AG08396 (cell line): ENCODE measurements at regions not wholly inside any gene's neighbourhood (a gene's known extent, or its start where the extent isn't known, plus 50 kb on each side); places are given as distances from the start of the nearest gene placed in this dataset.
"Not testable (repeated sequence)": the region's sequence is repeated elsewhere in the genome, so short reads cannot be mapped to it uniquely, and the experiment has no call there.

ENCODE experiments used
- DNase-seq: peaks from one replicate; pipeline ENCODE4 v3.0.0; 2012; ENCODE audit warnings: low spot score, mixed read lengths

DNA sequence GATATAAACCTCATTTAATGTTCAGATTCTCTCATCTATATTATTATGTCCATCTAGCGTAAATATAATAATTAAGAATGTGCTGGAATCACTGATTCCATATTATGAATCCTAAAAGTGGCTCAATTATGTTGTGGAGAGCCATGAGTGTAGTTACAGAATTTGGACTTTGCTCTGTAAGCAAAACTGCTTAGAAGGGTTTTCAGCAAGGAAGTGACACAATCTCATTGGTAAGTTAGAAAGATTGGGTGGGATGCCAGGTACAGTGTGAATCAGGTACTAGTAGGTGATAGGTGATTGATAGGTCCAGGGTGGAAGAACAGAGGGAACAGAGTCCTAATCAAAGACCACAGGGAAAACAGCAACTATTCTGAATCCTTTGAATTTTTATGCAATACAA lies 74.9 kb upstream of the ABLIM1 start:
- DNase-seq = no peak

DNA sequence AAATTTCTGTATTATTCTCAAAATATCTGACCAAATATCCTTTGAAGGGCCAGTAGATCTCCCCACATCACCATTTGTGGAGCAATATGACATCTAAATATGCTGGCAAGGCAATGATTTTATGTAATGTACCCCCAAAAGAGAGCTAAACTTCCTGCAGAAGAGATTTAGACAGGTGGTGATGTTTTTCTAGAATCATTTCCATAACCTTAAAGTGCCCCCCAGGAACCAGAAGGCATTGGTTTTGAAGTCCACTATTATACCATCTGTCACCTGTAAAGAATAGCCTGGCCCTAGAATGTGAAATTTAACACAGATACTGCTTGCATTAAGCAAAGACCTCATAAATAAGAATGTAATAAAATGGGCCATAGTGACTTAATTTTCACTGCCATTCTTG lies 77.9 kb upstream of the ABLIM1 start:
- no peak for DNase-seq

DNA sequence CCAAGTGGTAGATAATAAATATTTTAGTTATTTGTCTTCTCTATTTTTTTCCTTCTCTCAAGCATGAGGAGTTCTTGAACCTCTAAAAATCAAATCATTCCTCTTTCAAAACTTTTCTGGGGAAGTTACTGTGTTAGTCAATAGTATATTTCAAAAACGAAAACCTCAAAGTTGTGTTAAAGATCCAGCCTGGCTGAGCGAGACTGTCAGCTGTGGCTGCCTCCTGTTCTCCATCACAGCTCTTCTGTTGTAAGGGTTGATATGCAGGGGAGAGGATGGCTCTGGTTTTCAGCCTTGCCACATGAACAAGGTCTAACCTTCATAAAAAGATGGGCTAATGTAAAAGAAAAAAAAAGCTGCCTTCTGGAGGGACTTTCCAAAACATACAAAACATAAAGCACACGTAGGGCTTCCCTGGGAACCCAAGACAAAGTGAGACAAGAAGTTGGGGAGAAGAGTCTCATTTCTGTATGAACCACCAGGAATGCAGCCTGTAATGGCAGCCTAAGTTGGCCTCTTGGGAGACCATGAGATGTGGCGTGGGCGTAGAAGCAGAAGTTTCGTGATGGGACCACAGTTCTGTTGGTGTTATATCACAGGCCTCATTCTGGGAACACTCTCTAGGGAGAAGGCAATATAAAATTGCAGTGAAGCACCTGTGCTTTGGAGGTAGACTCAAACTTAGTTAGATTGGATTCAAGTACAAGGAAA lies 77.9 kb upstream of the FHIP2A start:
- no peak for DNase-seq

DNA sequence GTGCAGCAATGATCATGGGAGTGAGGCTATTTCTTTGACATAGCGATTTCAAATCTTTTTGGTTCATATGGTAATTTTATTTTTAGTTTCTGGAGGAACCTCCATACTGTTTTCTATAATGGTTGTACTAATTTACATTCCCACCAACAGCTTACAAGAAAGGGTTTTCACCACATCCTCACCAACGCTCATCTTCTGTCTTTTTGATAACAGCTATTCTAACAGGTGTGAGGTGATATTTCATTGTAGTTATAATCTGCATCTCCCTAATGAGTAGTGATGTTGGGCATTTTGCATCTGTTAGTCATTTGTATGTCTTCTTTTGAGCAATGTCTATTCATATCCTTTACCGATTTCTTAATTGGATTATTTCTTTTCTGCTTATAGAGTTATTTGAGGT lies 75.0 kb upstream of the FHIP2A start:
- no peak for DNase-seq

DNA sequence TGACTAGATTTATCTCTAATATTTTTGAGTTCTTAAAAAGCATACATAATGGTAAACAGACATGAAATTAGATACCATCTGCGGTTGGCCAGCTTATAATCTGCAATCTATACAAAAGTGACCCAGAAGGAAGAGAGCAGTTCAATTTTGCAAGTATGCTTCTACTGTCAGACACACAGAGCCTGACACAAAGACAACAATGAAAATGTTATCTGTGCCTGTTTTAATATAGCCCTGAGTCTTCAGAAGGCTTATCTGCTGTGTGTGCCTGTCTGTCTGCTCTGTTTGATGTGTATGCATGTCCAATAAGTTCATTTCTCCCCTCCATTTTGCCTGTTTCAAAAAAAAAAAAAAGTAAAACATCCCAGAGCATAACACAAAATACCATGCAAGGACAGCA lies 73.3 kb upstream of the FHIP2A start:
- DNase-seq = no peak

DNA sequence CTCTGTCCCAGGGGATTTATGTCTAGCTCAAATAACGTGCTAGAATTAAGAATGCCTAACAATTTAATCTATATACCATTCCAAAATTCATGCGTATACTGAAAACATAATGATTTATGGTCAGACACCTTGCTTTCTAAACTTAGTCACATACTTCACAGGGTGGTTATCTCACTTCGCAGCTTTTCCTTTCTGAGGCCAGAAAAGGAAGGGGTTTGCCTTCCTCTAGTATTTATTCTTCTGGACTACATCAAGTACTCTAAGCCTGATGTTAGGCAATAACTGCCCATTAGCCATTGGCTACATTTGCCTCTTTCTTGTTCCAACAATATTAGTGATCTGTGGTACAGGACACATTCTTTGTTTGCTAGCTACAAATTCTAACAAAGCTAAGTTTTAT lies 72.6 kb upstream of the FHIP2A start:
- DNase-seq = no peak

DNA sequence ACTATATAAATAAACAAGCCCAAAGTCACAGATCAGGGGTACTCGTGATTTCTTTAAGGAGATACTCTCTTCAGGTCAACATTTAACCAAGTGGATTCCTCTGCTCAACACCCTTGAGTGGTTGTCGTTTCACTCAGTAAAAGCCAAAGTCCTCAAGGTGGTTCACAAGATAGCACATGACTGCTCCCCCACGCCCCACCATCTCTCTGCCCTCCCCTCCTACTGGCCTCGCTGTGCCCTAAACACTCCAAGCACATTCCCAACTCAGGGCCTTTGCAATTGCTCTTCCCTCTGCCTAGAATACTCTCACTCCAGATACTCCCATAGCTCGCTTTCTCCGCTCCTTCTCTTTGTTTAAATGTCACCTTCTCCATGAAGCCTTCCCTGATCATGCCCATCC lies 72.1 kb upstream of the FHIP2A start:
- no peak for DNase-seq

DNA sequence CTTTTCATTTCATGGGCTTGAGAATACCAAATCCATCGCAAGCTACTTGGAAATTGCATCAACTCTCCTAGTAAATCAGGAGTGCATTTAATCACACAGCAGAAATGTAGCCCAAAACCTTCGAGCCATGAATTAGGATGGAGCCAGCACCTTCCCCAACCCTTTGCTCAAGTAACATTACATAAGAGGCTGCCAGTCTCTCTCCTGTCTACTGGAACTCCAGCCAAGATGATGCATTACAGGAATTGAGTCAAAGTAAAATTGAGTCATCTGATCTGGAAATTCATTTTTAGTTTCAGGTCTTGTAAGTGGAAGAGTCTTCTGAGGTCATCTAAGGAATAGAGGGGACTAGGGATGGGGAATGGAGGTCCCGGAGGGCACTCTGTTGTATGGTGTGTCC lies 69.7 kb upstream of the FHIP2A start:
- no peak for DNase-seq

DNA sequence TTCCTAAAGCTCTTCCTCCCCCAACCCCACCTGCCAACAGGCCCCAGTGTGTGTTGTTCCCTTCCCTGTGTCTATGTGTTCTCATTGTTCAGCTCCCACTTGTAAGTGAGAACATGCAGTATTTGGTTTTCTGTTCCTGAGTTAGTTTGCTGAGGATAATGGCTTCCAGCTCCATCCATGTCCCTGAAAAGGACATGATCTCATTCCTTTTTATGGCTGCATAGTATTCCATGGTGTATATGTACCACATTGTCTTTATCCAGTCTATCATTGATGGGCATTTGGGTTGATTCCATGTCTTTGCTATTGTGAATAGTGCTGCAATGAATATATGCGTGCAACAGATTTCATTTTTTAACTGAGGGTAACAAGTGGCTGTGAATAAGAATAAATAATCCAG lies 69.0 kb upstream of the FHIP2A start:
- DNase-seq = not testable (repeated sequence)

DNA sequence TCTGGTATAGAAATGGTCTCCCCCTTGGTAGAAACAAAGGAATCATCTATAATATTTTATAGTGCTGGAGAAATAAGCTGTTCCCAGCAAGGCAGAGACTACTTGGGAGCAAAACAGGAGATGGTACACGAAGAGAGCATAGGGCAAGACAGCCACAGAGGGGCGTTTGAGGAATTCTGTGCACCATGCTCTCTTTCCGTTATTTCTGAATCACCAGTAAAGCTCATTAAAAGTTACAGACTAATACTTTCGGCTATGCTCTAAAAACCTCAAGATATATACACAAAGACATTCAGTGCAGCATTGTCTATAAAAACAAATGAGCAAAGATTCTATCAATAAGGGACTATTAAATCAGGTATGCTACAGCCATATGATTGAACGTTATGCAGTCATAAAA lies 68.5 kb upstream of the FHIP2A start:
- peak; percentile 39 for DNase-seq

DNA sequence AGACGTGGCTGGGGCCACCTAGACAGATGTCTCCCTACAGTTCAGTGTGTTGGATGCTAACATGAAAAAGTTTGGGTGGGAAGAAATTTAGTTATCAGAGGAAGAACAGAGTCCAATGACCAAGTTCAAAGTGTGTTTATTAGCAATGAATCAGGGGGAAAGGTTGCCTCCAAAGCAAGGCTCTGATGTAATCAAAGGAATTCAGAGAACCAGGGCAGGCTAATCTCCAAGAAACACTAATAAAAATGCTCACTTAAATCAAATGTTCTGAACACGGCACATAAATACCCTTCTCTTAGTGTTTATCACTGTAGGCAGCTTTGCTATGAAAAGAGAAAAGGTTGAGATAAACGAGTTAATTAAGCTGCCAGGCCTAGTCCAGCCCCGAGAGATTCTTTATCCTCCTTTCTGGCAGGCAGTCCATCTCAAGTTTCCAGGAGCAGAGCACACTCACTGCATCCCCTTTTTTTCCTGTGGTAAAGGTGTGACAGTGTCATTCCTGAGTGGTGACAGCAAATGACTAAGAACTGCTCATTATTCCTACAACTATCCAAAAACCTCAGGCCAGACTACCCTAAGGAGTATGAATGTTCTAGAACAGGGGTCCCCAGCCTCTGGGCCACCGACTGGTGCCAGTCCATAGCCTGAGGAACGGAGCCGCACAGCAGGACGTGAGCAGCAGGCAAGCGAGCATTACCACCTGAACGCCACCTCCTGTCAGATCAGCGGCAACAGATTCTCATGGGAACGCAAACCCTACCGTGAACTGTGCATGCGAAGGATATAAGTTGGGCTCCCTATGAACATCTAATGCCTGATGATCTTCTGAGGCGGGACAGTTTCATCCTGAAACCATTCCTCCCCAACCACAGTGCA lies 66.9 kb upstream of the FHIP2A start:
- DNase-seq = peak; percentile 55

DNA sequence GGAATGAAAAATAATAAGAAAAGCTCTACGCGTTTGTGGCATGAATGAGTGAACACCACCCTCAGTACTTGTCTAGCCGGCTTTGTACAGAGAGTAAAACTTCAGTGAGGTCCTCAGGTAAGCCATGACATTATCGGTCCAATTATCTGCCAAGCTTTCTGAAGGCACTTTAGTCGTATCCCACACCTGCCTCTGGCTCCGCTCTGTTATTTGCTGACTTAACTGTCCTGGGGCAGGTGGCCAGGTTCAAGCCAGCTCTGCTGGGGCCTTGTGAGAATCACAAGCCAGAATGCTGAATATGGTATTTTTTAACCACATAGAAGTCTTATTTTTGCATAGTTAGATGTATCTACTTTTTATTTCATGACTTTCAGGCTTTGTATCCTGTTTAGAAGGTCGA lies 66.0 kb upstream of the FHIP2A start:
- DNase-seq = no peak

DNA sequence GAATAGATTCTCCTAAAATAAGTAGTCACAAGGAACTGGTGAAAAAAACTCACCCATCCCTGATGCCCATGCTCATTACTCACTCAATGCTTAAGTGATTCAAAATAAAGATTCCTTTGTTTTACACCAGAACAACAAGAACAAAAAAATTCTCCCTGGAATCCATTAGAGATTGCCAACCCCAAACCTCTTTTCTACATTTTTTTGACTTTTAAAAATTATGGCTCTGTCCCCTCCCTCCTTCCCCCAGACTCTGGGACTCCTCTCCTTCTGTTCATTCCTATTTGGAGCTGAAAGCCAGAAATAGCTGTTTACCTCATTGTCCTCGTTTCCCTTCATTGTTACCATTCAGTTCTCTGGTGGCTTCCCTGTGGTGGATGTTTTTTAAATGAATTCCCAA lies 63.2 kb upstream of the FHIP2A start:
- no peak for DNase-seq

DNA sequence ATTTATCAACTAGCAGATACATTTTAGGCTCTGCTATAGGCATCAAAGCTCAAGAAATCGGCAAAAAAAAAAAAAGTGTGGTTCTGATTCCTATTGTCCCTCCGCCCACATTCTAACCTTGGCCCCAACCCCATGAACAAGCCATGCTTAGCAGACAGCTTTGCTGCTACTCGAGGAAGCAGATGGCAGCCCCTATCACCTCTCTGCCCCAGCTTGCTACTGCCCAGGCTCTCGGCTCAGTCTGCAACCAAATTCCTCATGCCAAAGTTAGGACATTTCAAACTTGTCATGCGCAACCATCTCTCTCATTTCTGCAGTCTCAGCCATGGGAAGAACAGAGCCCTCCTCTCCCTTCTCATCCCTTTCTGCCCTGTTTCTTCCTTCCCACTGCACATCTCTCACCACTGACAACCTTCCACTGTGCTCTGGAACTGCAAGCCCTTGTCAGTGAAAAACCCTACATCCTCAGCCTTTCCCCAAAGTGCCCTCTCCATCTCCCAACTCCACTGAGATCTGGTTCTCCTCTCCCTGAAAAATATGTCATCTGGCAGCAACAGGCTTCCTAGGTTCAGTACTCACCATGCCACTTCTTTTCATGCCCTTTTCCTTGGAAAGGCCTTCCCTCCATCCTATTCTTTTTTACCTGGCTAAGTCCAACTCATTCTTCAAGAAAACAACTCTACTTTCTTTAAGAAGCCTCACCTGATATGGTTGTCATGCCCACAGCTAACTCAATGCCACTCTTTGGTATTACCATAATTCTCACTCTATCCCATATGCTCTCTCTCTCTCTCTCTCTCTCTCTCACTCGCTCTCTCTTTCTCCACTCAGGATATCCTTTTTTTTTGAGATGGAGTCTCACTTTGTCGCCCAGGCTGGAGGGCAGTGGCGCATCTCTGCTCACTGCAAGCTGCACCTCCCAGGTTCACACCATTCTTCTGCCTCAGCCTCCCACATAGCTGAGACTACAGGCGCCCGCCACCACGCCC lies 60.1 kb upstream of the FHIP2A start:
- DNase-seq = no peak

DNA sequence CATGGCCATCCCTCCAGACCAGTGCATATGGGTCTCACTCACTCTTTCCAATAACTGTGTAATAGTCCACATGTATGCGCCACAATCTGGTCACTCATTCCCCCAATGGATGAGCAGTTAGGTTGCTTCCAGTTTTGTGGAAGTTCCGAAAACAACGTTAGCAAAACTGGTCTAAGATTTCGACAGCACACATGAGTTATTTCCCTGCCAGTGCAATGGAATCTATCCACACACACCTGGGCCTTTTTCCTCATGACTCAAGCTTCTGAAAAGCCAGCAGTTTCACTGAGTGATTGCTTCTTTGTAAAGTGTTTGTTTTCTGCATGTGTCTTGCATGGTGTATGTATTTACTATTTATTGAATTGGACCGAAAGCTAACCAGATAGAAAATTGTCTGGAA lies 58.8 kb upstream of the FHIP2A start:
- no peak for DNase-seq

DNA sequence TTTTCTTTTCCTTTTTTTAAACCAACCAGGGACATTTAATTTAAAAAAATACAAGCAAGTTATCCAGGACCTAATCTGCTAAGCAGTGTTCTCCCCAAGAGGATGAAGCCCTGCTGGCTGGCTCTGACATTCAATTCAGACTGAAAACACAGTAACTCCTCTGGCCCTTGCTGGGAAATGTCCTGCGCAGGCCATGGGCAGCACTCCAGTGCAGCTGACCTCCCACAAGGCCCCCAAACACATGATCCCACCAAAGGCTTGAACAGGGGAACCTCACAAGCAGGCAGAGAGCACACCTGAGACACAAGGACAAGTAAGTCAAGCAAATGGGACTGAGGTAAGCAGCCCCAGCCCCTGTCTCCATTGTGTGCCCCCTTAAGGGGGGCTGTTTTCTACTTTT lies 56.9 kb upstream of the FHIP2A start:
- DNase-seq = no peak

DNA sequence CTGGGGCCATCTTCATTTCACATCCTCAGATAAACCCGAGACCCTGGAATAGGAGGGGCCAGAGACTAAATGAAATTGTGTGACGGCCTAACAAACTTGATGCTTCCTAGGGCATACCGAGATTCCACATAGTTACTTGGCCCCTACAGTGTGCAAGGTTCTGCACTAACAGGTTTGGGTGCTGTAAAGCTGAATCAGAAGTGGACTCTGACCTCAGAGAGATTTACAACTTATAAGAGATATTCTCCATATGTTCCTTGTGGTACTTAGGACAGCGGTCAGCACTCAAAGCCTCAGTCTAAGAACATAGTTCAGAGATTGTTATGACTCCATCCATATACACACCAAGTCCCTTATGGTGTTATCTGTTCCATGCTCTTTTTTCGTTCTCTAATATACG lies 55.1 kb upstream of the FHIP2A start:
- DNase-seq = no peak

DNA sequence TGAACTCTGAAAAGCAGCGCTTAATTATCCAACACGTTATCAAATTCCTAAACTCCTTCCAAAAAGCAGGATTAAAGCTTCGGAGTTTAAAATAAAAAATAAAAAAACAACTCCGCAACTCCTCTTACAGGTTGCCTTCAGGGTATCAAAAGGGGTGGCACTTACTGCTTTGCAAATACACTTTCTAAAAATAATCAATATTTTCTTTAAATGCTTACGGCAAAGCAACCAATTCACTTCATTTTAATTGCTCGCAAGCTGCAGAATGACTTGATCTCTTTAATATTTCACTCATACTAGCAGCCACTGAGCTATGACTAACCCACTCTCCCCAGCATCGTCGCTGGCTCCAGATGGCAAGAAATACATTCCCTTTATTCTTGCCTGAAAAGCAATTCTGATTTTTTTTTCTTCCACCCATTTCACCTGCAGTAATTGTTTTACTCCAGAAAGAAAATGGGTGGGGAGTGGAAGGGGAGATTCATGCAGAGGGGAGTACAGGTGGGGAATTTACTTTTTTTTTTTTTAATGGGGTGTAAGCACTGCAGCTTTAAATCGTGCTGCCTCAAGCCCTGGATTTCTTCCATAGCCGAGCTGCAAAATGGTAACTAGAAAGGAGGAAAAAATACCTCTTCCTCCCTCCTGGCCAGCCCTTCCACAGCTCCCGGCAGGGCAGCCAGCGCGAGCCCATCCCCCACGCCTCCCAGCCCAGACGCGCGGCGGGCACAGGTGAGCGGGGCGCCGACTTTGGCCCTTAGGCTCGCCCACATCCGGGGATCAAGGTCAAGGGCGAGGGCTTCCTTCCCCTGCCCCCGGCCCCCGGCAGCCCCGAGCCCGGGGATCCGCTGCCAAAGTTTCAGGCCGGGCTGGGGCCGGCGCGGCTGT lies 54.2 kb upstream of the FHIP2A start:
- DNase-seq = peak; percentile 79

DNA sequence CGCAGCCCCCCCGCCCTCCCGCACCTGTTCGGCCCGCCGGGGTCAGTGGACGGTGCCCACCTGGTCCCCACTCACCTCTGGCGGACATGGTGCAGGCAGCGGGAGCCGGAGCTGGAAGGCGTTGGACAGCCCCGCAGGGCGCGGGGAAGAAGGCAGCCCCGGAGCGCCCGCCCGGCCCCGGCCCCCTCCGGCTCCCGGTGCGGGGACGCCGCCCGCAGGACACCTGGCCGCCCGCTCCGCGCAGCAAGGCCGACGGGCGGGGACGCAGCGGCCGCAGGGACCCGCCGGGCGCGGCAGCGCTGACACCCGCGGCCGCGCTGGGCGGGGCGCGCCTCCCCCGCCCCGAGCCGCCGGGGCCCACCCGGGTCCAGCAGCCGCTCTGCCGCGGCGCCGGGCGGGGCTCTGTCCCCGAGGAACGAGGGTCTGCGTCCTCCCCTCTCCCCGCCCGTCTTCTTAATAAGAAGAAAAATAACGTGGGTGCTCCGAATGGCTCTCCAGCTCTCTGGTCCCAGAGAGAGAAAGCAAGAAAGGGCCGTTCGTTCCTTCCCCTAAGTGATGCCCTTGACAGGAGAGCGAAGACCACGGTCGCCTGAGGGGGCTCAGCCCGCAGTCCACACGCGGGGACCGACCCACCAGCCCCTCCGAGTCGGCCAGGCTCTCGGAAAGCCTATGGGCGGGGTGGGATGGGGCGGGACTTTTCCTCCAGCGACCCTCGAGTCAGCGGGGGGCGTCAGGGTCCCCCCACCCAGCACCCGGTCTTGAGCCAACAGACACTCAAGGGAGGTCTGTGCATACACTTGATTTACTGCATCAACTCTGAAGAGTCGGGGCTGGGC lies 53.4 kb upstream of the FHIP2A start:
- peak; percentile 62 for DNase-seq

DNA sequence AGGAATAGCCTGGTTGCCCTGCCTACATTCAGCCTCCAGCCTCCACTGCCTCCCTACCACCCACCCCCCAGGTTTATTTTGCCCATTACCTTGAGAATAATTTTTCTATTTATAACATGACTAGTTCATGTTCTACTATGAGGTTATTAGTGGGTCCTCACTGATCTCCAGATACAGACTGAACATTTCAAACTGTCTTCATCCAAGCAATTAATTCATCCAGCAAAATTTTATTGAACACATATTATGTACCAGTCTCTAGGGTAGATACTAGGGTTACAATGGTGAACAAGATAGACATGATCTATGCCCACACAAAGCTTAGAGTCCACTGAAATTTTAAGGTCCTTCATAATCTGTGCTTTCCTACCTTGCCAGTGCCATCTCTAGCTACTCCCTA lies 51.6 kb upstream of the FHIP2A start:
- no peak for DNase-seq

DNA sequence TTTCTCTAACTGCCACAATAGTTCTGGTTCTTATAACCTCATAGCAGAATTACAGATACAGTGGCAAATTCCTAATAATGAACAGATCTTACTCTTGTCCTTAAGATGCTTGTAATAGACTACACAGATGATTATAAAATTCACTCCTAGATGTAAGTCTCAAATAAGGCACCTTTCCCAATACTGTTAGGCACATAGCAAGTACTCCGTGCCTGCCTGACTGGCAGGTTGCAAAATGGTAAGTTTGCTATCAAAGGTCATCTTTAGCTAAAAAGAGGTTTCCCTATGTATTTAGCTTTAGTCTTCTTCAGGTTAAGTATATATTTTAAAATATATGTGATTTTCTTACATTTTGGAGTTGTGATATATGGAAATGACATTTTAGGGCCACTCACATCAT lies 50.4 kb upstream of the FHIP2A start:
- DNase-seq = no peak
